ENCODE measurements at regions not wholly inside any gene's neighbourhood (a gene's known extent, or its start where the extent isn't known, plus 50 kb on each side); places are given as distances from the start of the nearest gene placed in this dataset.

DNA sequence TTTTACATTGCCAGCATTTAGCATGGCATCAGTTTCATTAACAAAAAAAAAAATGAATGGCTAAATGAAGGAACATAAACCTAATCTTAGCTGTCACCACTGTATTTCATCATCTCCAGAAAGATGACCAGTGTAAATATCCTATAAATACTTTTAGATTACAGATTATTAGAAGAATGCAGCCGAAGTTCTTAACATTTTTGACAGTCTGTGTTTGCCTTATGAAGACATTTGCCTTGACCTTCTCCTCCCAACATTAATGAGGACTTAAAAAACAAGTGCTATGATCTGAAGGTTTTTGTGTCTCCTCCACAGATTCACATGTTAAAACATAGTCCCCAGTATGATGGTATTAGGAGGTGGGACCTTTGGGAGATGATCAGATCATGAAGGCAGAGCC lies 253.0 kb downstream of the SNAPC1 start:
- no peaks in the 10 kb centered on the region for H3K27me3 ChIP-seq (ENCODE audit: insufficient read depth, low read length)
- no peak overlapping the region for H2BK12ac ChIP-seq (ENCODE audit: insufficient read length, low read depth, low read length)
- no peaks in the 10 kb centered on the region for H3K79me1 ChIP-seq (ENCODE audit: insufficient read depth, low read depth, low read length, poor library complexity, severe bottlenecking)
- H3K56ac ChIP-seq (ENCODE audit: insufficient read length, low read depth, low read length), result no peak overlapping the region
- H2BK15ac ChIP-seq (ENCODE audit: low read depth, low read length), result no peak overlapping the region
- H3T11ph ChIP-seq (ENCODE audit: low read length), result no peak overlapping the region
- TF ChIP-seq, protein P1, sequence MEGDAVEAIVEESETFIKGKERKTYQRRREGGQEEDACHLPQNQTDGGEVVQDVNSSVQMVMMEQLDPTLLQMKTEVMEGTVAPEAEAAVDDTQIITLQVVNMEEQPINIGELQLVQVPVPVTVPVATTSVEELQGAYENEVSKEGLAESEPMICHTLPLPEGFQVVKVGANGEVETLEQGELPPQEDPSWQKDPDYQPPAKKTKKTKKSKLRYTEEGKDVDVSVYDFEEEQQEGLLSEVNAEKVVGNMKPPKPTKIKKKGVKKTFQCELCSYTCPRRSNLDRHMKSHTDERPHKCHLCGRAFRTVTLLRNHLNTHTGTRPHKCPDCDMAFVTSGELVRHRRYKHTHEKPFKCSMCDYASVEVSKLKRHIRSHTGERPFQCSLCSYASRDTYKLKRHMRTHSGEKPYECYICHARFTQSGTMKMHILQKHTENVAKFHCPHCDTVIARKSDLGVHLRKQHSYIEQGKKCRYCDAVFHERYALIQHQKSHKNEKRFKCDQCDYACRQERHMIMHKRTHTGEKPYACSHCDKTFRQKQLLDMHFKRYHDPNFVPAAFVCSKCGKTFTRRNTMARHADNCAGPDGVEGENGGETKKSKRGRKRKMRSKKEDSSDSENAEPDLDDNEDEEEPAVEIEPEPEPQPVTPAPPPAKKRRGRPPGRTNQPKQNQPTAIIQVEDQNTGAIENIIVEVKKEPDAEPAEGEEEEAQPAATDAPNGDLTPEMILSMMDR (conservative IDR thresholded peaks at IDR 0.05), result no peak
- no peak overlapping the region for H3K14ac ChIP-seq (ENCODE audit: insufficient read depth, low read length)
- no peak overlapping the region for H3K23ac ChIP-seq (ENCODE audit: insufficient read length, low read depth, low read length)
- no peaks in the 10 kb centered on the region for H3K79me2 ChIP-seq (ENCODE audit: insufficient read depth, low read length)
- no peaks in the 10 kb centered on the region for H4K20me1 ChIP-seq (ENCODE audit: control insufficient read depth, insufficient read depth, insufficient read length)
- H3K4ac ChIP-seq (ENCODE audit: low read depth, low read length), result no peak overlapping the region
- H3K4me1 ChIP-seq (ENCODE audit: insufficient read depth, low read length), result no peaks in the 10 kb centered on the region
- H2BK5ac ChIP-seq (ENCODE audit: insufficient read length, low read length), result no peak overlapping the region
- Mint-ChIP-seq H3K27me3 (ENCODE audit: low read depth) (no peaks in the 10 kb centered on the region; the same call in 1 of the 2 replicates), H3K27ac (no peak overlapping the region), H3K4me1 (no peaks in the 10 kb centered on the region), H3K36me3 (ENCODE audit: insufficient read depth in 1 of 3, low read depth in 3 of 3) (no peaks in the 10 kb centered on the region), H3K9me3 (no peaks in the 10 kb centered on the region), H3K4me3 (no peak overlapping the region)
- no peak overlapping the region for H4K8ac ChIP-seq (replicated peaks; ENCODE audit: insufficient read length, low read depth, low read length)
- no peaks in the 10 kb centered on the region for H3K9me3 ChIP-seq (ENCODE audit: control insufficient read depth, low read depth, low read length)
- no peak overlapping the region for H3K4me2 ChIP-seq (ENCODE audit: insufficient read depth, insufficient read length, low read length)
- no peak overlapping the region for H2BK20ac ChIP-seq (ENCODE audit: low read depth, low read length, poor library complexity, severe bottlenecking)
- H2AK5ac ChIP-seq (ENCODE audit: insufficient read length, low read length), result no peak overlapping the region
- no peak overlapping the region for H4K5ac ChIP-seq (ENCODE audit: insufficient read length, low read depth, low read length)
- H4K91ac ChIP-seq (ENCODE audit: insufficient read length, low read depth, low read length), result no peak overlapping the region
- DNase-seq, result no peak
- H3K27ac ChIP-seq (ENCODE audit: insufficient read length, low read depth, low read length), result no peak overlapping the region
- H2AFZ ChIP-seq (ENCODE audit: low read length), result no peak overlapping the region
- H2BK120ac ChIP-seq (ENCODE audit: low read depth, low read length, poor library complexity, severe bottlenecking), result no peak overlapping the region
- no peak overlapping the region for H3K18ac ChIP-seq (ENCODE audit: insufficient read length, low read depth, low read length)
- H3K23me2 ChIP-seq (ENCODE audit: insufficient read length, low read depth, low read length, poor library complexity, severe bottlenecking), result no peaks in the 10 kb centered on the region
- no CpG with 5 or more reads among the region's 1 CpG for WGBS (ENCODE audit: extremely low coverage, insufficient read length, low lambda C conversion rate)
- H3K9ac ChIP-seq (ENCODE audit: extremely low read depth, insufficient read length, low read length), result no peak overlapping the region

Data from H9 (cell line).